Sigmoid colon (tissue), 6 donors: ENCODE measurements at regions not wholly inside any gene's neighbourhood (a gene's known extent, or its start where the extent isn't known, plus 50 kb on each side); places are given as distances from the start of the nearest gene placed in this dataset.
A peak's percentile ranks its signal among the peaks of the same experiment; 100 is the strongest.

Experiments
- DNase-seq: peaks from one replicate; pipeline ENCODE4 v3.0.0-alpha.2; 2019
- H3K27ac ChIP-seq, 4 donors: fragments of 200-600 bp; sonication (generic); one replicate each; pipeline ENCODE4 v1.5.1; 2016 to 2019; ENCODE audit warnings: mild to moderate bottlenecking in 1 of 4
- H3K27me3 ChIP-seq, 3 donors: fragments of 200-600 bp; sonication (generic); one replicate each; pipeline ENCODE4 v1.5.1; 2019; ENCODE audit warnings: mild to moderate bottlenecking in 1 of 3
- H3K36me3 ChIP-seq, 4 donors: fragments of 200-600 bp; sonication (generic); one replicate each; pipeline ENCODE4 v1.5.1; 2016 to 2019
- H3K4me1 ChIP-seq, 4 donors: fragments of 200-600 bp; sonication (generic); one replicate each; pipeline ENCODE4 v1.5.1; 2017 to 2019
- H3K4me3 ChIP-seq, 4 donors: fragments of 200-600 bp; sonication (generic); one replicate each; pipeline ENCODE4 v1.5.1; 2017 to 2019; ENCODE audit warnings: mild to moderate bottlenecking in 2 of 4, moderate library complexity in 1 of 4
- H3K9me3 ChIP-seq, 4 donors: fragments of 200-600 bp in 3 of 4; sonication (generic) in 3 of 4; one replicate each; pipeline versions ENCODE4 v1.5.1 to v1.6.1; 2013 to 2019
- EP300 ChIP-seq, 4 donors: sonication (generic); formaldehyde crosslinking; IDR thresholded peaks; one replicate each; pipeline ENCODE4 v1.6.1; 2017; ENCODE audit warnings: antibody characterized with exemption in 4 of 4
- POLR2A ChIP-seq, 2 donors: fragments of 450-650 bp; IDR thresholded peaks; one replicate each; pipeline ENCODE4 v1.6.1; 2016; ENCODE audit warnings: antibody characterized with exemption in 2 of 2, mild to moderate bottlenecking in 2 of 2, moderate library complexity in 2 of 2
- POLR2AphosphoS5 ChIP-seq, 4 donors: sonication (generic); formaldehyde crosslinking; IDR thresholded peaks; one replicate each; pipeline ENCODE4 v1.6.1; 2017; ENCODE audit warnings: antibody characterized with exemption in 4 of 4
- WGBS, 2 donors: extraction: QIAGEN DNeasy Blood & Tissue Kit; methylation state at CpG; one replicate each; pipeline ENCODE4 v1.1.7; 2013; 5-methylcytosine and 5-hydroxymethylcytosine counted together
- intact Hi-C: fragments of 100-400 bp; cut with DNase I; formaldehyde crosslinking; loops from one replicate; pipeline ENCODE4 v1.15.1; 2023
- TF ChIP-seq, protein P1 (sequence below), 4 experiments: fragments of 450-650 bp in 3 of 4; fragments of 200-600 bp in 1 of 4; IDR thresholded peaks; one replicate each; pipeline ENCODE4 v1.5.1; 2016 to 2019; ENCODE audit warnings: antibody characterized with exemption in 4 of 4, mild to moderate bottlenecking in 3 of 4, moderate library complexity in 2 of 4
- donor health status: healthy with polysubstance abuse.
- donor health status: healthy.

DNA sequence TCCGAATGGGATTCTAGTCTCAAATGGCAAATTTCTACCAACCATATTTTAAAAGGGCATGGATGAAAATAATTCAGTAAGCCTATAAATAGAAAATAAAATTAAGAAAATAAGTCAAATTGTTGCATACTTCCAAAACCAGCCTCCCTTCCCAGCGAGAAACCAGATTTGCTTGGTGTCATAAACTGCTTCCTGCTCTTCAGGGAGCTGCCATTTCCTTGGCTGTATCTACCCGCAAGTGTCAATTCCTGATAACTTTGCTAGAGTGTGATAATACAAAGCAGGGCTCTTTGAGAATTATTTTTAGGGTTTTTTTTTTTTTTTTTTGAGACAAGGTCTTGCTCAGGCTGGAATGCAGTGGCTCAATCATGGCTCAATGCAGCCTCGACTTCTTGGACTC is 62.3 kb downstream of the S1PR1 start:
- DNase-seq = no peak
- Histone ChIP-seq H3K9me3 (no peaks in the 10 kb centered on the region), H3K27ac (no peak overlapping the region), H3K27me3 (no peaks in the 10 kb centered on the region), H3K4me1 (no peaks in the 10 kb centered on the region), H3K4me3 (no peak overlapping the region), H3K36me3 (no peaks in the 10 kb centered on the region)
- WGBS, 2 donors = 88 to 89% methylated on average over 4 of the region's 4 CpGs
- intact Hi-C loops = no loop called here
- TF ChIP-seq POLR2AphosphoS5 (IDR thresholded peaks at IDR 0.05) (no peak), EP300 (IDR thresholded peaks at IDR 0.05) (no peak), POLR2A (IDR thresholded peaks at IDR 0.05) (no peak)
- TF ChIP-seq, protein P1, sequence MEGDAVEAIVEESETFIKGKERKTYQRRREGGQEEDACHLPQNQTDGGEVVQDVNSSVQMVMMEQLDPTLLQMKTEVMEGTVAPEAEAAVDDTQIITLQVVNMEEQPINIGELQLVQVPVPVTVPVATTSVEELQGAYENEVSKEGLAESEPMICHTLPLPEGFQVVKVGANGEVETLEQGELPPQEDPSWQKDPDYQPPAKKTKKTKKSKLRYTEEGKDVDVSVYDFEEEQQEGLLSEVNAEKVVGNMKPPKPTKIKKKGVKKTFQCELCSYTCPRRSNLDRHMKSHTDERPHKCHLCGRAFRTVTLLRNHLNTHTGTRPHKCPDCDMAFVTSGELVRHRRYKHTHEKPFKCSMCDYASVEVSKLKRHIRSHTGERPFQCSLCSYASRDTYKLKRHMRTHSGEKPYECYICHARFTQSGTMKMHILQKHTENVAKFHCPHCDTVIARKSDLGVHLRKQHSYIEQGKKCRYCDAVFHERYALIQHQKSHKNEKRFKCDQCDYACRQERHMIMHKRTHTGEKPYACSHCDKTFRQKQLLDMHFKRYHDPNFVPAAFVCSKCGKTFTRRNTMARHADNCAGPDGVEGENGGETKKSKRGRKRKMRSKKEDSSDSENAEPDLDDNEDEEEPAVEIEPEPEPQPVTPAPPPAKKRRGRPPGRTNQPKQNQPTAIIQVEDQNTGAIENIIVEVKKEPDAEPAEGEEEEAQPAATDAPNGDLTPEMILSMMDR (IDR thresholded peaks at IDR 0.05) = no peak

DNA sequence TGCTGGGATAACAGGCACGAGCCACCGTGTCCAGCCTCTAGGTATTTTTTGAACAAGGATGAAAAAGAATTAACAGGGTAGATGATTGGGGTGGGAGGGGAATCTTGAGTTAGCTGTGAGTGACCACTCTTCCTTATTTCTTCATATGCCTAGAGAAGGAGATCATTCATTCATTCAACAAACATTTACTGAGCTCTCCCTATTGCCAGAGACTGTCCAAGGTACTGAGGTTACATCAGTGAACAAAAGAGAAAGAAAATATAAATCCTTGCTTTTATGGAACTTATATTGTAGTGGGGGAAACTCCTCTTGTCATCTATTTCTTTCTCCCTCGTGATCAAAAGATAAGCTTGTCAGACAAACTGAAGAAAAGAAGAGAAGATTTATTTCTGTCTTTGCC is 62.9 kb downstream of the S1PR1 start:
- TF ChIP-seq, protein P1 (IDR thresholded peaks at IDR 0.05) = no peak
- no peak for TF ChIP-seq POLR2A (IDR thresholded peaks at IDR 0.05)
- Histone ChIP-seq H3K27me3 (no peaks in the 10 kb centered on the region), H3K9me3 (no peaks in the 10 kb centered on the region), H3K36me3 (no peaks in the 10 kb centered on the region), H3K4me1 (no peaks in the 10 kb centered on the region), H3K27ac (no peak overlapping the region), H3K4me3 (no peak overlapping the region)
- intact Hi-C loops = no loop called here
- no peak for DNase-seq
- WGBS, 2 donors = 80 to 86% methylated on average over 3 of the region's 3 CpGs

DNA sequence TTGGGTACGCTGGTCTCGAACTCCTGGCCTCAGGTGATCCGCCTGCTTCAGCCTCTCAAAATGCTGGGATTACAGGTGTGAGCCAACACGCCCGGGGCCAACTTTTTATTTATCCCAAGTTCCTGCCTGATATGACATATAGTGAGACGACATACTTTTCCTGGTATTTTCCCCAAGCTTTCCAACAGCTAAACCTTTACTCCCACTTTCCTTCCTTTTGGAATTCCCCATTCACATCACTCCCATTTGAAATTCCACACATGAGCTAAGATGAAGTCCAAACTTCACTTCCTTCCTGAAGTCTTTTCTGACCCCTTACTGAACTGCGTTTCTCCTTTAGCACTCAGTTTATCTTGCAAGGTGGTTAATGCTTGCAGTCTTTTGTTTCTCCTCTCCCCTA is 64.1 kb downstream of the S1PR1 start:
- Histone ChIP-seq H3K27me3 (no peaks in the 10 kb centered on the region), H3K36me3 (no peaks in the 10 kb centered on the region), H3K27ac (no peak overlapping the region), H3K4me3 (no peak overlapping the region), H3K4me1 (no peaks in the 10 kb centered on the region), H3K9me3 (no peaks in the 10 kb centered on the region)
- no peak for TF ChIP-seq POLR2A (IDR thresholded peaks at IDR 0.05)
- no peak for TF ChIP-seq EP300 (IDR thresholded peaks at IDR 0.05)
- TF ChIP-seq, protein P1 (IDR thresholded peaks at IDR 0.05) = no peak
- TF ChIP-seq POLR2AphosphoS5 (IDR thresholded peaks at IDR 0.05) = no peak
- intact Hi-C loops = no loop called here
- no peak for DNase-seq
- WGBS, 2 donors = 58 to 85% methylated on average over 7 of the region's 7 CpGs

DNA sequence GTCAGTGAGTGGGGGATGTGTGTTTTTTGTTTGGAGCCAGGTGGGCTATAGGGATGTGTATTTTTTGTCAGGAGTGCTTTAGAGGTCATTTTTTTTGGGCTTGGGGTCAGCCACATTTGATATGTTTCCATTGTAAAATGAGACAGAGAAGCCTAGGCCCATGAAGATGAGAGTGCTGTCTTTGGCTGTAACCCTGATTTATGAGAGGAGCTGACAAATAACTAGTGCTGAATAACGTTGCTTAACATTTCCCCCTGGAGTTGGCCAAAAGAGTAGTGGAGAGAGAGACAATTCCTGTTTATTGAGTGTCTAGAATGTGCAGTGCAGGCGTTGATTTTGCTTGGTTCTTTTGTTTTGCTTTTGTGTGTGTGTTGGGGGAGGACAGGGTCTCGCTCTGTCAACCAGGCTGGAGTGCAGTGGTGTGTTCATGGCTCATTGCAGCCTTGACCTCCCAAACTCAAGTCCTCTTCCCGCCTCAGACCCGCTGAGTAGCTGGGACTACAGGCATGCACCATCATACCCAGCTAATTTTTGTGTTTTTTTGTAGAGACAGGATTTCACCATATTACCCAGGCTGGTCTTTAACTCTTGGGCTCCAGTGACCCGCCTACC is 64.7 kb downstream of the S1PR1 start:
- intact Hi-C loops = no loop called here
- H3K9me3 ChIP-seq = no peaks in the 10 kb centered on the region
- H3K4me1 ChIP-seq = no peaks in the 10 kb centered on the region
- H3K27me3 ChIP-seq = no peaks in the 10 kb centered on the region
- no peak overlapping the region for H3K27ac ChIP-seq
- TF ChIP-seq EP300 (IDR thresholded peaks at IDR 0.05) (no peak), POLR2A (IDR thresholded peaks at IDR 0.05) (no peak), POLR2AphosphoS5 (IDR thresholded peaks at IDR 0.05) (no peak)
- TF ChIP-seq, protein P1 (IDR thresholded peaks at IDR 0.05) = no peak
- no peak overlapping the region for H3K4me3 ChIP-seq
- DNase-seq = no peak
- H3K36me3 ChIP-seq = no peaks in the 10 kb centered on the region
- 75% methylated on average over 6 of the region's 6 CpGs for WGBS, 2 donors

DNA sequence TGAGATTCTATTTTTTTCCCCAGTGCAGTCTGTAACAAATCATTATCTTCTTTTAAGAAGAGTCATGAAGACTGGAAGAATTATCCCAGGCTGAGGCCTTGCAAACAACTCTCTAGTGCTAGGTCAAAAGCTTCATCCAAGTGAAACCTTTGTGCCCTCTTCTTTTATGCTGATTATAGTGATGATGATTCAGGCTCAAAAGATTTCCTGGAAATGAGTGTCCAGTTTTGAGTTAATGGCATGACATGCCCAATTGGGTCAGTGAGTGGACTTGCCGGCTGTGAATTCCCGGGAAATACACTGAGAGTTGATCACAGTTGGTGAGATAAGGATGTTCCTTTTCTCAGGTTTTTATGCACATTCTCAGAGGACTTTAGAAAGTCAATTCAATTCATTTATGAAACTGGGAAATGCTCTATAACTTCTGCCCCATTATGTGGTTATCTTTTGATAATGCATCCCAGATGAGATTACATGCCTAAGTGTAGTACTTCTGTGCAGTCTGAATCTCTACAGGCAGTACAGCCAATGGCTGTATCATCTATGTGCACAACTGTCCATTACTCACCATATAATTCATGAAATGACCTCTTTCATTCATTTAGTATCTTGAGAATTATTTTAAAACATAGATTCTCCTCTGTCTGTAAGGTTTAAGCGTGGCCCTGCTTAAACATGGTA is 66.2 kb downstream of the S1PR1 start:
- no peak for DNase-seq
- no peaks in the 10 kb centered on the region for H3K27me3 ChIP-seq
- H3K4me1 ChIP-seq = no peaks in the 10 kb centered on the region
- intact Hi-C loops = no loop called here
- H3K9me3 ChIP-seq = no peaks in the 10 kb centered on the region
- H3K4me3 ChIP-seq = no peak overlapping the region
- TF ChIP-seq, protein P1 (IDR thresholded peaks at IDR 0.05) = no peak
- TF ChIP-seq POLR2AphosphoS5 (IDR thresholded peaks at IDR 0.05) = peak in 1 of 4 donors; percentile 9
- no peaks in the 10 kb centered on the region for H3K36me3 ChIP-seq
- 79 to 93% methylated on average over 3 of the region's 3 CpGs for whole genome bisulfite sequencing, 2 donors
- no peak overlapping the region for H3K27ac ChIP-seq
